Activated B cell treated with CpG ODN at 0.5 μM for 24 hours (primary cell): ENCODE measurements at regions not wholly inside any gene's neighbourhood (a gene's known extent, or its start where the extent isn't known, plus 50 kb on each side); places are given as distances from the start of the nearest gene placed in this dataset.

Experiments
- ATAC-seq: fragments of 200-7000 bp; cut with Tn5 transposase; one replicate; pipeline ENCODE4 v1.10.0; 2021; ENCODE audit warnings: low read depth, mild to moderate bottlenecking, moderate library complexity
- CTCF ChIA-PET: fragments of 350-600 bp; sonication (Branson Sonifier 250); formaldehyde crosslinking; loops from one replicate; lab custom pipeline; 2021; ENCODE audit warnings: antibody characterized with exemption; lab: Charles Lee
- POLR2A ChIA-PET: fragments of 350-600 bp; sonication (Branson Sonifier 250); formaldehyde crosslinking; loops from one replicate; lab custom pipeline; 2021; ENCODE audit warnings: antibody characterized with exemption; lab: Charles Lee
- DNase-seq: peaks from one replicate; pipeline ENCODE4 v3.0.0; 2022
- H3K27ac Mint-ChIP-seq: one replicate; pipeline ENCODE4 v1.8.0; 2020; ENCODE audit warnings: mixed read lengths
- H3K27me3 Mint-ChIP-seq: one replicate; pipeline ENCODE4 v1.8.0; 2021; ENCODE audit warnings: mixed read lengths
- H3K36me3 Mint-ChIP-seq: one replicate; pipeline ENCODE4 v1.8.0; 2021; ENCODE audit warnings: low read depth, mixed read lengths
- H3K4me1 Mint-ChIP-seq: one replicate; pipeline ENCODE4 v1.8.0; 2021; ENCODE audit warnings: mixed read lengths
- H3K4me3 Mint-ChIP-seq: one replicate; pipeline ENCODE4 v1.8.0; 2020; ENCODE audit warnings: mild to moderate bottlenecking, mixed read lengths
- H3K9me3 Mint-ChIP-seq: one replicate; pipeline ENCODE4 v1.8.0; 2020; ENCODE audit warnings: mixed read lengths
- CTCF ChIP-seq: fragments of 200-600 bp; IDR thresholded peaks from one replicate; pipeline ENCODE4 v1.8.0; 2022; ENCODE audit warnings: antibody characterized with exemption, mild to moderate bottlenecking
- intact Hi-C: fragments of 100-400 bp; cut with micrococcal nuclease; formaldehyde crosslinking; loops from one replicate; pipeline ENCODE4 v1.15.1; 2024

GRCh38 chr21:26377111-26377694 is 195.9 kb downstream of the CYYR1 start:
- no peaks in the 10 kb centered on the region for H3K27me3 Mint-ChIP-seq
- no peak overlapping the region for H3K27ac Mint-ChIP-seq
- peaks cover 3% of the 10 kb centered on the region for H3K9me3 Mint-ChIP-seq
- CTCF ChIA-PET, result no interaction called here
- H3K4me1 Mint-ChIP-seq, result no peaks in the 10 kb centered on the region
- H3K4me3 Mint-ChIP-seq, result no peak overlapping the region
- DNase-seq (no peak), ATAC-seq (no peak)
- POLR2A ChIA-PET, result no interaction called here
- TF ChIP-seq CTCF, result no peak
- intact Hi-C loops, result no loop called here
- no peaks in the 10 kb centered on the region for H3K36me3 Mint-ChIP-seq

DNA sequence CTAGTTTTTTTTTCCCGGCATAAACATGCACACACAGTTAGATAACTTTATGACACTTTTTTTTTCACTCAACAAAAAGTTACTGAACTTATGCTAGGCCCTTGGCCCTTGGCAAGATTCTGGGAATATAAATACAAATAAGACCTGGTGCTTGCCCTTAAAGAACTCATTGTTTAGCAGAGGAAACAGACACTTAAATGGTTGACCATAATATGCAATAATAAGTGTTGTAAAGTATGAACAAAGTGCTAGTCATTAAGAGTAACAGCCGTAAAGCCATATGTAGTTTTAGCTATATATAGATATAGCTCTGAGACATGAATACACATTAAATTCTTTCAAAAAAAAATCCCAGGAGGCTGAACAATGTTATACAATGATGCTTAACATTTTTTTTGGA is 198.3 kb downstream of the CYYR1 start:
- H3K9me3 Mint-ChIP-seq, result peaks cover 3% of the 10 kb centered on the region
- no peaks in the 10 kb centered on the region for H3K4me1 Mint-ChIP-seq
- no peak overlapping the region for H3K4me3 Mint-ChIP-seq
- intact Hi-C loops, result no loop called here
- no peak overlapping the region for H3K27ac Mint-ChIP-seq
- CTCF ChIA-PET, result no interaction called here
- TF ChIP-seq CTCF, result no peak
- no peaks in the 10 kb centered on the region for H3K27me3 Mint-ChIP-seq
- DNase-seq (no peak), ATAC-seq (no peak)
- POLR2A ChIA-PET, result no interaction called here
- H3K36me3 Mint-ChIP-seq, result no peaks in the 10 kb centered on the region

- H3K4me1 Mint-ChIP-seq, result no peaks in the 10 kb centered on the region
- no peak for ATAC-seq
- no peaks in the 10 kb centered on the region for H3K36me3 Mint-ChIP-seq
- peaks cover 4% of the 10 kb centered on the region for H3K9me3 Mint-ChIP-seq
- no peaks in the 10 kb centered on the region for H3K27me3 Mint-ChIP-seq
- DNase-seq, result no peak
- intact Hi-C loops, result no loop called here
- CTCF ChIA-PET, result no interaction called here
- POLR2A ChIA-PET, result no interaction called here
- TF ChIP-seq CTCF, result no peak
- no peak overlapping the region for H3K4me3 Mint-ChIP-seq
- H3K27ac Mint-ChIP-seq, result no peak overlapping the region
Measured at GRCh38 chr21:26368591-26369320, 198.2 kb upstream of the APP start.

GRCh38 chr21:26366781-26367180 is 196.2 kb upstream of the APP start:
- no peak overlapping the region for H3K4me3 Mint-ChIP-seq
- DNase-seq, result no peak
- H3K9me3 Mint-ChIP-seq, result peaks cover 4% of the 10 kb centered on the region

More at GRCh38 chr21:26366781-26367180, 196.2 kb upstream of the APP start:
- no peak for ATAC-seq
- no peak for TF ChIP-seq CTCF
- Mint-ChIP-seq H3K4me1 (no peaks in the 10 kb centered on the region), H3K36me3 (no peaks in the 10 kb centered on the region), H3K27ac (no peak overlapping the region), H3K27me3 (no peaks in the 10 kb centered on the region)
- intact Hi-C loops, result loop anchor here (1.0 kb wide), 1 partner anchor 33 kb away; no protein-coding TSS in a partner anchor
- ChIA-PET POLR2A (no interaction called here), CTCF (no interaction called here)
